Stimulated activated CD4-positive, alpha-beta T cell treated with anti-CD3 and anti-CD28 coated beads, TNF-alpha, amount 100 ng/mL, for 1 hour (primary cell): ENCODE measurements at regions not wholly inside any gene's neighbourhood (a gene's known extent, or its start where the extent isn't known, plus 50 kb on each side); places are given as distances from the start of the nearest gene placed in this dataset.

Experiments used
- DNase-seq, 3 donors: peaks; one replicate each; pipeline ENCODE4 v3.0.0-alpha.2; 2020; ENCODE audit warnings: low read depth in 3 of 3, low spot score in 1 of 3

DNA sequence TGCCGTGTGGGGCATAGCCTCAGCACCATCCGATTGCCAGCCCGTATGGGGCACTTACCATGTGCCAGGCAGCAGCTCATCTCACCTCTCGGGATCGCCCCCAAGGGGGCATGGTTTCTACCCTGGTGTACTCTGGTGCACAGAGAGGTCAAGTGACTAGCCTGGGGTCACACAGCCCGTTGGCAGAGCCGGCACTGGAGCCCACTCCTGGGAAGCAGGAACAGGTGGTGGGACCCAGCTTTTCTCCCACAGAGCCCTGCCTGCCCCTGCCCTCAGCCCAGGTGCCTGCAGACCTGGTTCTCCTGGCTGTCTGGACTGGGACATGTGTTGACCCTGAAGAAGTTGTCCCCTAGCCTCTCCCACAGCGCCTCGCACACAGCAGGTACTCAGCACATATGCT lies 141.8 kb upstream of the CIBAR2 start:
- DNase-seq: no peak

DNA sequence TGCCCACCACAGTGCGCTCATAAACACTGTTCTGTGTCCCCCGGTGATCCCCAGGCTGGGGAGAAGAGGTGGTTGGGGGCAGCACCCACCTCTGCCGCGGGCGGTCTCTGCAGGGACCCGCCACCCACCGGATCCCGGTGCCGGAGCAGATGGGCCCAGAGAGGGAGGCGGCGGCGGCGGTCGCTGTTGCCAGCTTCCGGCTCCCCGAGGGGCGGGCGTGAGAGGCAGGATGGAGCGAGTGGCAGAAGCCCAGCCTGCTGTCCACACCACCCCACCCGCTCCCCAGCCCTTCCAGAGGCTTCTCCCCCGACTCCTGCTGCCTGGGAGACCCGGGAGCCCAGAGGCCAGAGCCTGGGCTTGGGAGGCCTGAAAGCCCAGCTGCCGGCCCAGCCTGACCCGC lies 142.6 kb upstream of the CIBAR2 start:
- no peak for DNase-seq

- DNase-seq: no peak
Measured at GRCh38 chr16:85255777-85256176, 143.5 kb upstream of the CIBAR2 start.

DNA sequence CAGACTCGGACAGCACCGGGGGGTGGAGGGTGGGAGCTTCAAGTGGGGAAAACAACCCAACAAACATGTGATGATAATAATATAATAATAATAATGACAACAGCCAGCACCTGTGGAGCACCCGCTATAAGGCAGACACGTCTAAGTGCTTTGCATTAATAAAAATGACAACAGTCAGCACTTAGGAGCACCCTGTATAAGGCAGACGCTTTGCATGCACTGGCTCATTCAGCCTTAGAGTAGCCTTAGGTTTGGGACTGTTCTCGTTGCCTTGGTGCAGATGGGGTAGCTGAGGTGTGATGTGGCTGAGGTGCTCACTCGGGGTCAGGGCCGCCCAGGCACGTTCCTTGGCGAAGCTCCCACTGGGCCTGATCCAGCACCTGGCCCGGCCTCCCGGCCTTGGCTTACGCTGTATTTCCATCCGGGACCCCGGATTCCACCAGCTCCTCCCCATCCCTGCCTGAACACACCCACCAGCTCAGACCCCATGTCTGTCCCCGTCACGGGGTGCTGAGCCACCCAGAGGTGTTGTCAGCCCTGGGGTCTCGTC lies 144.0 kb upstream of the CIBAR2 start:
- no peak for DNase-seq

GRCh38 chr16:85257483-85257882 lies 145.2 kb upstream of the CIBAR2 start:
- no peak for DNase-seq

DNA sequence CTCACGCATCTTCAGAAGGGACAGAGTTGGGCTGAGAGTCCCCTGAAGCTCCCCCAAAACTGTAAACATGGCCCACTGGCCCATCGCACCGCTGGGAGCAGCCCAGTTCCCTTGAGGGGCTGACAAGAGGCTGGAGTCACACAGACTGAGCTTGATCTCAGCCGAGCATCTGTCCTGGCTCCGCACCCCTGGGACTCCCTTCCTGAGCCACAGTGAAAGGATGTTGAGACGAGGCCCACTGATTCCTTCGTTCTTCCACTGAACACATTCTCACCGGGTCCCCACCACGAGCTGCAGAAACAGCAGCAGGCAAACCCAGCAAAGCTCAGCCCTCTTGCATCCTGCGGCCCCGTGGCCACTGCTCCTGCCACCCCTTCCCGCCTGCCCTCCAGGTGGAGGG lies 145.9 kb upstream of the CIBAR2 start:
- DNase-seq: no peak

DNA sequence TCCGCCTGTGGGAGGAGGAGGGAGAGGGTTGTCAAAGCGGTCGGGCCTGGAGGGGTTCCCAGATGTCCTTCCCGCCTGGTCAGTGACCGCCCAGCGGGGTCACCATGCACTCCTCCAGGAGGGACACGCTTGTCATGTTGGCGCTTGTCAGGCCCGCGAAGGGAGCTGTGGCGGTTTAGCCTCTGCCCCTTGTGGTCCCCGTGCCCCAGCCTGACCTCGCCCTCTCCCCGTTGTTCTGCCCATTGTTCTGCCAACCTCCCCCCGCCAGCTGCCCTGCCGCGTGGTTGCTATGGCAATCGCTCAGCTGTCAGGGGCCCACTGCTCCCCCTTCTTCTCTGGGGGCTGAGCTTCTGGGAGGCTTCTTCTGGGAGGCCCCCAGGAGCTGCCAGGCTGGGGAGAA lies 146.4 kb upstream of the CIBAR2 start:
- no peak for DNase-seq

GRCh38 chr16:85259115-85259831 lies 147.0 kb upstream of the CIBAR2 start:
- no peak for DNase-seq

GRCh38 chr16:85259832-85260167 lies 147.5 kb upstream of the CIBAR2 start:
- DNase-seq: no peak

DNA sequence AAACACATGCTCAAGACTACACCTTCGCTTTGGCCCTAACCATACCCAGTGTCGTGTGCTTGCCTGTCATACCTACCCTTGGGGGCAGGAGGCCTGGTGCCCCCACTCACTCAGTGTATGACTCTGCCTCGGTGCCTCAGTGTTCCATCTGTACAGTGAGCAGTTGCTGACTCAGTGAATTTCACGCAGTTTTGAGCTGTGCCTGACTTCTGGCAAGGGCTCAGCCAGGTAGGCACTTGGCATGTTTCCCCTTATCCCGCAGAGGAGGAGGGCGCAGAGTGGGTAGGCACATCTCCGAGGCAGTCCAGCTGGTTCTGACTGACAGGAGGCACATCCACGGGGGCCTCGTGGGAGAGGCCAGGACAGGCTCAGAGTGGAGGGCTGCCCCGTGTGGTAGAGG lies 148.9 kb upstream of the CIBAR2 start:
- DNase-seq: no peak

DNA sequence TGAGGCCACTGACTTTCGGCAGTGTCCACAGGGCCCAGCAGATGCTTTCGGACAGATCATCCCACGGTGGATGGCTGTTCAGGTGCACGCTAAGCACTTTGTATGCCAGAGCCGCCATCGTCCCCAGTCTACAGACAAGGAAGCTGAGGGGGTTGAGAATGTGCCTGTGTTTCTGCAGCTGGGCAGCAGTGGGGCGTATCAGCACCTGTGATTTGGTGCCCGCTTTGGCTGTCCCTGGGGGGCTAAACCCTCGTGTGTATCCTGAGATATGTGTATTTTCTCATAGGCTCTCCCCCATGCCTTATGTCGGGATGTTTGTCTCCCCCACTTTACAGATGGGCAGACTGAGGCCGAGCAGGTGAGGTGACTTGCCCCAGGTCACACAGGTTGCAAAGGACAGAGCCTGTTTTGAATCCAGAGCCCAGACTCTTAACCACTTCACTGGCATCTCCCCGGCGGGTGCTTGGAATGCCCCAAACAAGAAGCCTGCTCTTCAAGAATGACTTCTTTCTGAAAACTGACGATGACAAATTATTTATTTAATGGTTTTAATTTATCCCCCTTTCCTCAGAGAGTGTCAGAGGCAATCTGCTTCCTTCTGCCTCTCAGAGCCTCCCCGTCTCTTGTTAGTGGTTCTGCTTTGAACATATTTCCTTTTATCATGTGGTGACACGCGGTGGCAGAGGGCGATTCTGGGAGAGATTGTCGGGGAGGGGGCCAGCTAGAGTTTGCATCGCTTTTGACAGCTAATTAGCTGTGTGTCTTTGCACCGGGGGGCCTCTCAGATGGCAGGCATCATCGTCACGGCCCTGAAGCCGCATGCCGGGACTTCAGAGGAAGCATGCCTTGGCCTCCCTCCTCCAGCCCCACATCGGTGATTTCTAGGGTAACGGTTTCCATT lies 149.6 kb upstream of the CIBAR2 start:
- no peak for DNase-seq

DNA sequence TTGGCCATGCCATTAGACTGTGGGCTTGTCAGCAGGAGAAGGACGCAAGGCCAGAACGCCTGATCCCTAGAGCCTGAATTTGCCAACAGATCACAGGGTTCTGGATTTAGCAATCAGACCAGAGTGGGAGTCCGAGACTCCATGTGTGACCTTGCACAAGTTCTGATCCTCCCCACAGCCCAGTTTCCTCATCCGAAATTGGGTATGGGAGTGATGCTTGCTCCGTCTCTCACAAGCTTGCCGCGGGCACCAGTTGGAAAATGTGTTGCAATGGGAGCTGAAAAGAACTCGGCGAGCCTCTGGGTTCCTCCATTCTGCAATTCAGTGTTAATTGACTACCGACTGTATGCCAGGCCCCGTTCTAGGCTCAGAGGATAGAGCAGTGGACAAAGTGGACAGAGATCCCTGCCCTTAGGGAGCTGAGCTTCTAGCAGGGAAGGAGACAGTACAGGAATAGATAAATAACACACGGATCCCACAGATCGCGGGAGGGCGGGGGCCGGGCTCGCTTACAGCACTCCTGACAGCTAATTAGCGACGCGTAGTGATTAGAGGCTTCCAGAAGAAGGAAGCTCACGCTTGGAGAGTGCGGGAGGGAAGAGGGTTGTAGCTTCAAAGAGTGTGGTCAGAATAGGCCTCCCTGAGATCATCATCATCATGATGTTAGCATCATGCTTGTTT lies 150.4 kb upstream of the CIBAR2 start:
- no peak for DNase-seq

GRCh38 chr16:85263239-85263585 lies 150.9 kb upstream of the CIBAR2 start:
- no peak for DNase-seq

- DNase-seq: no peak
Measured at GRCh38 chr16:85264752-85265151, 152.5 kb upstream of the CIBAR2 start.

DNA sequence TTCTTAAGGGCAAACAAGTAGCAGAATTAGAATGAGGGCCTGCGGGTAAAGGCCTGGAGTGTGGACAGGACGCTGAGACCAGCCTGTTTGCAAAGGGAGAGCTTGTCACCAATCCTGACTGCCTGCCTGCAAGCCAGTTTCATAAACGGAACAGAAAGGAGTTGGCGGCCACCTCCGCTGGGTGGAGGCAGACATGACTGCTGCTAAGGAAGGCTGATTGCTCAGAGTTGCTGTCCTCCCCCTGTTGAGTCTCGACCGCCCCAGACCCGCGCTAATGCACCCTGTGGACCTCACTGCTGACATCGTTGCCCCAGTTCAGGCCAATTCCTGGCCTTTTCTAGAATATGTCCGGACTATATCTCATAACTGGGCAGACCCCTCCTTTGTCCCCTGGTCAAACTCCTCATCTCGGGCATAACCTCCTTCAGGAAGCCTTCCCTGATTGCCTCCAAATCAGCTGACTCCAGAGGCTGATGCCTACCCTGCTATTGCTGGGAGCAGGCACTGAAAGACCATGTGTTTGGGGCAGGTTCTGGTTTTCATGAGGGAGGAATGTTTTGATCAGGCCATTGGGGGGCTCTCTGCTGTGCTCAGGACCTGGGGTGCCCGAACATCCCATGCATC lies 153.0 kb upstream of the CIBAR2 start:
- no peak for DNase-seq

GRCh38 chr16:85265810-85266209 lies 153.5 kb upstream of the CIBAR2 start:
- DNase-seq: no peak

GRCh38 chr16:85266857-85267256 lies 154.6 kb upstream of the CIBAR2 start:
- DNase-seq: no peak

DNA sequence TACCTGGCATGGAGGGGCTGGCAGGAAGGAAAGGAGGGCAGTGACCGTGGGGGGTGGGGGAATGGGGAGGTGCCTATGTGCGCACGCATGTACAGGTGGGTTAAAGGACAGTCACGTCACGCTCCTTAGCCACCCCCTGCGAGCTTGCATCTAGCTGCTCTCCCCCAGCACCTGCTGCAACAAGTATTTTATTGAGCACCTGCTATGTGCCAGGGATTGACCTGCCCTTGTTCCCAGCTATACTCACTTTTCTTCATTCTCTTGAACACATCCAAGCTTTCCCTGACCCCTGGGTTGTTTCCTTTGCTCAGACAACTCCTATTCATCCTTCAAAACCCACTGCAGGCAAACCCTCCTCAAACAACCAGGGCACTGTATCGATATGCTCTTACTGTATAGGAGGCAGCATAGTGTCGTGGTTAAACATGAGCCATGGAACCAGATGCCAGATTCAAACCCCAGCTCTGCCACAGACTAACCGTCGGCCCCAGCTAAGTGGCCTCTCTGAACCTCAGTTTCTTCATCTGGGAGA lies 155.2 kb upstream of the CIBAR2 start:
- DNase-seq: no peak

GRCh38 chr16:85269165-85269564 lies 156.9 kb upstream of the CIBAR2 start:
- no peak for DNase-seq

DNA sequence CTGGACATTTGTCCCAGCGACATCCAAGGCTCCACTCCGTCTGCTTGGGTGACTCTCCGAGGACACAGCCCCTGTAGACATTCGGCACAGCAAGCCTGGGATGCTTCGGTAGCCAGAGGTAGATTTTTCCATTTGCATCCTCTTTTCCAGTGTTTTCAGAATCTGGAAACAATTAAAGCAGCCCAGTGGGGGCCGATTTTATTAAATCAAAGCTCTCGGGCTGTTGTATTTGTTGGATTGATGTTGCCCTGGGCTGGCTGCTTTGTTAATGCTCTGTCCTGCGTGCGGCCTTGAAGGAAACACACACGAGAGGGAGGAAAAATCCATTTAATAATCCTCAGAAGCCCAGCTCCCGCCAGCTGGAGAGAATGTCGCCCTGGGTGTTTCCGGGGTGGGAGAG lies 158.1 kb upstream of the CIBAR2 start:
- DNase-seq: no peak

- no peak for DNase-seq
Measured at GRCh38 chr16:85271198-85271597, 158.9 kb upstream of the CIBAR2 start.
